Astrocyte of the hippocampus (primary cell): ENCODE measurements at regions not wholly inside any gene's neighbourhood (a gene's known extent, or its start where the extent isn't known, plus 50 kb on each side); places are given as distances from the start of the nearest gene placed in this dataset.

ENCODE experiments used
- DNase-seq: peaks from one replicate; pipeline ENCODE4 v3.0.0; 2011; ENCODE audit warnings: low read depth, low spot score

GRCh38 chr4:138028923-138029322 lies 213.2 kb downstream of the SLC7A11 start:
- DNase-seq: no peak

DNA sequence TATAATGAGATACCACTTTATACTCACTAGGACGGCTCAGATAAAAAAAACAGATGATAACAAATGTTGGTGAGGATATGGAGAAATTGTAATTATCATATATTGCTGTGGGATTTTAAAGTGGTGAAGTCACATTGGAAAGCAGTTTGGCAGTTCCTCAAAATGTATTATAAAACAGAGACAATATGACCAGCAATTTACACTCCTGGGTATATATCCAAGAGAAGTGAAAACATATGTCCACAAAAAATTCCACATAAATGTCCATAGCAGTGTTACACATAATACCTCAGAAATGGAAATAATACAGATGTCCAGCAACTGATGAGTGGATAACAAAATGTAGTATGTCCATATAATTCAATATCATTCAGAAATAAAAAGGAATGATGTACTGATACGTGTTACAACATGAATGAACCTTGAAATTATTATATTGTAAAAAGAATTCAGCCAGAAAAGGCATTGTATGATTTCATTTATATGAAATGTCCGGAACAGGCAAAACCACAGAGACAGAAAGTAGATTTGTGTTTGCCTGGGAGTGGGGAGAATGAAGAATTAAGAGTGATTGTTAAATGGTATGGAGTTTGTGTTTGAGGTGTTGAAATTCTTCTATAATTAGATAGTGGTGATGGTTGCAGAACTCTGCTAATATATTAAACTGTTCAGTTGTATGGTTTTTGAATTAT lies 220.9 kb downstream of the SLC7A11 start:
- DNase-seq: no peak

DNA sequence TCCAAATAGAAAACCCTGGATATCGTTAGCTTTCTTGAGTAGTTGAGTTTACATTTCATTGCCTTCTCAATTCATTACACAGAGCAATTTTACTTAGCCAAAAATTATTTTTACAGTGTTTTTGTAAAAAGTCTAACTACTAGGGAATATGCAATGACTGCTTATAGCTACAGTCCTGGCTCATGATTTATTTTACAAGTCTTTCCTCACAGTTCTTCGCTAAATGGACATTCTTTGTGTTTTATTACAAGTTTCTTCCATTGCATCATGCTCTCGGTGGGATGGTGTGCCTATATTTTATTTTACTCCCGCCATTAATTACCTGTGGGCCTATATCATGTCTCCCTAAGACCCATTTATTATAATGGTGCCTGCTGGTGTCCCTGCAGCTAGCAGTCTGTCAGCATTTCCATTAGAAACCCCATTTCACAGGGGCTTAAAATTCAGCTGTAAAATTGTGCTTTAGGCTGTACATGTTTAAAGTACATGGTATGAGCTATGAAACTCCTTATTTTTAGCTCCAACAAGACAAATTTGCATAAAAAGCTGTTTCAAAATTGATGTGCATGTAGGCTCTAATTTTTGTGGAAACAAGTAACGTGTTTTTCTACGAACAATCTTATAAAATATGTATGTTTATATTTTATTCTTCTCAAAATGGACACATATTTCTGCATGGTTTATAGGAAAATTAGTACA lies 227.4 kb downstream of the SLC7A11 start:
- no peak for DNase-seq

DNA sequence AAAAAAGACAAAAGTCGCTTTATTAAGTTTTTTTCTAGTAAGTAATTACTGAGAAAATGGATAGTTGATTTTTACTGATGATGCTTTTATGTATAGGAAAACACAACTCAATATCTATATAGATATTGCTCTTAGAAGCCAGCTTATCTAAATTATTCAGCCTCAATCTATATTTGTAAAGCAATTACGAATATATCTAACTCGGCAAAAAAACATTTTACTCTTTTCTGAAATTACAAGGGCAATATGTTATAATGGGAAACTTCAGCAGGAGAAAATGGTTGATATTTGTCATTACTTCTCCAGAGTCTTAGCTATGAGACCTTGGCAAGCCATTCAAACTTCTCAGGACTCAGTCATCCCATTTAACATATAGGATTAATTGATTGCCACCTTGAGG lies 228.5 kb downstream of the SLC7A11 start:
- DNase-seq: no peak

DNA sequence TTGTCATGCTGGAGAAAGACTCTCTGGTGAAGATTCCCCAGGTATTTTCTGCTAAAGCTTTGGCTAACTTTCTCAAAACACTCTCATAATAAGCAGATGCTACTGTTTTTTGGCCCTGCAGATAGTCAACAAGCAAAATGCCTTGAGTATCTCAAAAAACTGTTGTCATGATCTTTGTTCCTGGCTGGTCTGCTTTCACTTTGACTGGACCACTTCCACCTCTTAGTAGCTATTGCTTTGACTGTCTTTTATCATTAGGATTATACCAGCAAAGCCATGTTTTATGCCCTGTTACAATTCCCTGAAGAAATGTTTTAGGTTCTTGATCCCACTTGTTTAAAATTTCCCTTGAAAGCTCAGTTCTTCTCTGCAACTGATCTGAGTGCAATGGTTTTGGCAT lies 231.5 kb downstream of the SLC7A11 start:
- DNase-seq: no peak

DNA sequence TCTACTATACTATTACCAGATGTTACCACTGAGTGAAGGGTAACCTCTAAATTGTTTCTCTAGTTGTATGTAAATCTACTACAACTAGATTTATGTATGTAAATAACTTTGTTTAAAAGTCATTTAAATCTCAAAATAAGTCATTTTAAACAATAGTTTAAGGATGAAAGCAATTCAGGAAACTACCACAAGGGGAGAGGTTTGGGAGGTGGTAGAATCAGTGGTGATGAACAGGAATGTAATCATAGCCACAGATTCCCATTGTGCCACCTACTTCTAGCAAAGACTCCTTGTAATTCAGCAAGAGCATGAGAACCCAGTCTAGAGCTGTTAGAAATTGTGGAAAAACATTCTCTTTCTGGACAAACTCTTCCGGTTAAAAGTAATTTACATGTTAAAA lies 234.6 kb downstream of the SLC7A11 start:
- peak; percentile 14 for DNase-seq

GRCh38 chr4:138005486-138005885 lies 236.7 kb downstream of the SLC7A11 start:
- DNase-seq: peak; percentile 35

DNA sequence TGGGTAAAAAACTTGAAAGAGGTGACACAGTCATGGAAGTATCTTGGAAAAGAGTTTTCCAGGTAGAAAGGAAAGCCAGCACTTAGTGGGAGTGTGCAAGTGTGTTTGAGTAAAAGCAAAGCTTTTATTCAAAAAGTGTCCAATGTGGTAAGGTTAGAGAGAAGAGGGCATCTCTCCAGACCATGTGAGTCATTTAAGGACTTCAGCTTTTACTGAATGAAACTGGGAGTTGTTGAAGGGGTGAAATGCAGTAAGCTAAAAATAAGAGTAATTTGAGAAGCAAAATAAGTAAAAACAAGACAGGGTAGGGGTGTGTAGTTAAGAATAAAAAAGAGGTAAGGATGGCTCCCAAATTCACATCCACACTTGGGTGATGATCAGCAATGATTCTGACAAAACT lies 238.9 kb downstream of the SLC7A11 start:
- DNase-seq: peak; percentile 45

GRCh38 chr4:137998666-137999429 lies 243.3 kb downstream of the SLC7A11 start:
- DNase-seq: peak; percentile 80

GRCh38 chr4:137997496-137997895 lies 244.7 kb downstream of the SLC7A11 start:
- DNase-seq: no peak

DNA sequence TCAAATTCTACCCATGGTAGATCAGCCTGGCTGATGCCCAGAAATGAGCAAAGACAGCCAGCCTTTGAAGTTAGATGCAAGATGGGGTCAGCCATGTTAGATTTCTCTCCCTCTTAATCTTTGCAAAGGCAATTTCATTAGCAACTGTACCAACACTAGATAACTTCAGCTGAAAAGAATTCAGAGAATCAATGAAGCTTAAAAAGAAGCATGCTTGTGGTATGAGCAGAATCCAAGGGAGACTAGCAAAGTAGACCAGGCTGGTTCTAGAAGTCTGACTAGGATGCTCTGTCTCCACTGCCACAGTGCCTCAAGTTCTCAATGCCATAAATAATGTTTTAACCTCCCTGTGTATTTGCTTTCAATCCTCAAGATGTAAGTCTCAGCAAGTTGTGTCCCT lies 247.3 kb downstream of the SLC7A11 start:
- peak; percentile 77 for DNase-seq

DNA sequence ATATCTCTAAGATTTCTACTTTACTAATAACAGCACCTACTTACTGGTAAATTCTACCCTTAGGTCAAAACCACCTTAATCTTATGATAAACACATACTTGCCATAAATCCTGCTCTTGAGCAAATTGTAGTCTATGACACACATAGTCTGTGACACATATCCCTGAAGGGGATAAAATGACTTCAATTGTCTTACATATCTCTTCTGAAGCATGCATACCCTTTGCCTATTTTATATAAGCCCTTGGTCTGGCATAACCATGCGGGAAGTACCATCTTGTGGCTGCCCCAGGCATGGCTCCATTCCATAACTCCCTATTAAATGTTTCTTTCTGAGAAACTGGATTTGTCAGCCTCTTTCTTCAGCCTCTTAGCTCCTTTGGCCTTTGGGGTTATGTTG lies 248.9 kb downstream of the SLC7A11 start:
- DNase-seq: no peak

DNA sequence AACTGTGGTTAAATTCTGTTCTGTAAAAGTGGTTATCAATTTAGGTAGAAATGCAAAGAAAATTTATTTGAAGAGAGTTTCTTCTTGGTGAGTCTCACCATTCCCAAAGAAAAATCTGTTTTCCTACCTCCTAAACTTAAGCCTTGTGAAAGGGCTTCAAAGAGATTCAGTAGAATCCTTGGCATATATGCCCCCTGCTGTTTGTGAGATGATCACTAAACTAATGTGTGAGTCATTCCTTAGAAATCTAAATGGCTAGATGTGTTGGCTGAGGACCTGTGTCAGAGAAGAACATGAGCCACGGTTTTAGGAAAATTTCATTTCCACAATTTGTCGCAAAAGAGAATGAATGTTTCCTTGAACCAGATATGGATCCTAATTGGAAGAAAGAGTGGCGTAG lies 260.9 kb downstream of the SLC7A11 start:
- peak; percentile 28 for DNase-seq

DNA sequence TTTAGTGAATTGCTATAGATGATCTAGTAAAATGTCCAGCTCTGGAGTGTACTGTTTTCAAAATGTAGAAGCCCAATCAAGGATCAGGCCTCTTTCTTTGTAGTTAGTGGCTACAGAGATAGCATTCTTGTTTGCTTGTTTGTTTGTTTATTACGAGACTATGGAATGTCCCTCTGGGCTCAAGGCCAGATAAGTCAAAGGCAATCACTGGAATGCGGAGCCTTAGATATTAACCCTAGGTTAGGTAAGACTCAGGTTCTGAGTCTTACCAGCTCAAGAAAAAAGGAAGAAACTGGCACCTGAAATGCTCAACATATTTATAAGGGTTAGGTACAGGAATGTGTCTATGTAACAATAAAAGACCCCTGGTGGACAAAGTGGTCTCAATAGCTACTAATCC lies 261.5 kb downstream of the SLC7A11 start:
- no peak for DNase-seq

GRCh38 chr4:137979938-137980337 lies 262.2 kb downstream of the SLC7A11 start:
- no peak for DNase-seq

- DNase-seq: peak; percentile 29
Observed at GRCh38 chr4:137968956-137969678, 273.0 kb downstream of the SLC7A11 start.

- no peak for DNase-seq
Observed at GRCh38 chr4:137967480-137968190, 274.5 kb downstream of the SLC7A11 start.

GRCh38 chr4:137966504-137966903 lies 275.6 kb downstream of the SLC7A11 start:
- no peak for DNase-seq

DNA sequence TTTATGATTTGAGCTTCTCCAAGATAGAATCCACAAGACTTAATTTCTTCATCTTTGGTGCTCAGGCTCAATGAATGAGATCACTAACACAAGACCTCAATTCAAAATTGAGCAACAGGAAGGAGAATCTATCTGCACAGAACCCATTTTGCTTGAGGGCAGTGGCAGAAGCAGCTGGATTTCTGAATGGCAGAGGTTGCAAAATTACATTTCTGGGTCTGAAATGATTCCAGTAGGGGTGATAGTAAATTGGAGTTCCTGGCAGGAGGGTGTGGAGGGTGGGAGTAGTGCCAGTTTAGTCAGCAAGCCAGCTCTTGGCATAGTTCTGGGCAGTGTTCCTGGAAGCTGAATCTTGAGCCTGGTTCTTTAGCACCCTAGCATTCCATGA lies 281.1 kb downstream of the SLC7A11 start:
- DNase-seq: peak; percentile 53

GRCh38 chr4:137960371-137961050 lies 281.6 kb downstream of the SLC7A11 start:
- peak; percentile 62 for DNase-seq

- no peak for DNase-seq
Observed at GRCh38 chr4:137957806-137958205, 284.3 kb downstream of the SLC7A11 start.
